ENCODE measurements at regions not wholly inside any gene's neighbourhood (a gene's known extent, or its start where the extent isn't known, plus 50 kb on each side); places are given as distances from the start of the nearest gene placed in this dataset.
"Not testable (repeated sequence)": the region's sequence is repeated elsewhere in the genome, so short reads cannot be mapped to it uniquely, and the experiment has no call there.

- no peak for DNase-seq
Measured at GRCh38 chr13:22929381-22930126, 251.2 kb upstream of the SGCG start.

- DNase-seq = no peak
Measured at GRCh38 chr13:22931576-22931975, 249.2 kb upstream of the SGCG start.

GRCh38 chr13:22932632-22933412 lies 248.0 kb upstream of the SGCG start:
- not testable (repeated sequence) for DNase-seq

GRCh38 chr13:22933571-22934181 lies 247.1 kb upstream of the SGCG start:
- DNase-seq = no peak

GRCh38 chr13:22934744-22935523 lies 245.8 kb upstream of the SGCG start:
- DNase-seq = no peak

- DNase-seq = no peak
Measured at GRCh38 chr13:22936228-22936627, 244.6 kb upstream of the SGCG start.

GRCh38 chr13:22937241-22937640 lies 243.5 kb upstream of the SGCG start:
- DNase-seq = no peak

- DNase-seq = no peak
Measured at GRCh38 chr13:22937953-22938352, 242.8 kb upstream of the SGCG start.

GRCh38 chr13:22938576-22938975 lies 242.2 kb upstream of the SGCG start:
- no peak for DNase-seq

GRCh38 chr13:22939157-22939556 lies 241.6 kb upstream of the SGCG start:
- DNase-seq = no peak

- no peak for DNase-seq
Measured at GRCh38 chr13:22940090-22940710, 240.6 kb upstream of the SGCG start.

- no peak for DNase-seq
Measured at GRCh38 chr13:22940736-22941135, 240.0 kb upstream of the SGCG start.

- not testable (repeated sequence) for DNase-seq
Measured at GRCh38 chr13:22941495-22941894, 239.3 kb upstream of the SGCG start.

GRCh38 chr13:22942831-22943230 lies 237.9 kb upstream of the SGCG start:
- DNase-seq = not testable (repeated sequence)

GRCh38 chr13:22944378-22944777 lies 236.4 kb upstream of the SGCG start:
- no peak for DNase-seq

- no peak for DNase-seq
Measured at GRCh38 chr13:22945321-22946226, 235.2 kb upstream of the SGCG start.

GRCh38 chr13:22948421-22948820 lies 232.4 kb upstream of the SGCG start:
- DNase-seq = no peak

GRCh38 chr13:22952018-22952417 lies 228.8 kb upstream of the SGCG start:
- not testable (repeated sequence) for DNase-seq

- not testable (repeated sequence) for DNase-seq
Measured at GRCh38 chr13:22955147-22955546, 225.6 kb upstream of the SGCG start.

GRCh38 chr13:22956456-22957115 lies 224.2 kb upstream of the SGCG start:
- DNase-seq = not testable (repeated sequence)

GRCh38 chr13:22959859-22960258 lies 220.9 kb upstream of the SGCG start:
- not testable (repeated sequence) for DNase-seq
